Neural cell (in vitro differentiated cells): ENCODE measurements at regions not wholly inside any gene's neighbourhood (a gene's known extent, or its start where the extent isn't known, plus 50 kb on each side); places are given as distances from the start of the nearest gene placed in this dataset.

Source experiments
- H2AFZ ChIP-seq: fragments of 200-600, 300-800 bp; sonication (generic), shearing (Covaris generic); 2 replicates; pipeline ENCODE4 v1.6.0; 2014; ENCODE audit warnings: low read depth, mild to moderate bottlenecking, antibody characterized with exemption, low read length, moderate library complexity
- H3F3A ChIP-seq: fragments of 200-600 bp; shearing (Covaris generic); 2 replicates; pipeline ENCODE4 v1.6.1; 2016; ENCODE audit warnings: mild to moderate bottlenecking, moderate library complexity, mixed read lengths, antibody characterized with exemption, low read length; ENCODE audit not compliant: insufficient read depth, poor library complexity, severe bottlenecking
- H3K27ac ChIP-seq: fragments of 200-600, 300-800 bp; sonication (generic), shearing (Covaris generic); 2 replicates; pipeline ENCODE4 v1.5.1; 2014; ENCODE audit warnings: mild to moderate bottlenecking, low read length, moderate library complexity
- H3K27me3 ChIP-seq: fragments of 300-800, 200-600 bp; sonication (generic), shearing (Covaris generic); 2 replicates; pipeline ENCODE4 v1.6.0; 2014; ENCODE audit warnings: mild to moderate bottlenecking, low read depth, low read length, moderate library complexity; ENCODE audit not compliant: insufficient read depth
- H3K36me3 ChIP-seq: fragments of 300-800, 200-600 bp; sonication (generic), shearing (Covaris generic); 2 replicates; pipeline ENCODE4 v1.5.1; 2014; ENCODE audit warnings: mild to moderate bottlenecking, antibody characterized with exemption, low read length, moderate library complexity; ENCODE audit not compliant: insufficient read depth
- H3K4me2 ChIP-seq: fragments of 300-800, 200-600 bp; sonication (generic), shearing (Covaris generic); 2 replicates; pipeline ENCODE4 v1.6.0; 2014; ENCODE audit warnings: mild to moderate bottlenecking, low read length
- H3K4me3 ChIP-seq: fragments of 300-800, 200-600 bp; sonication (generic), shearing (Covaris generic); 2 replicates; pipeline ENCODE4 v1.5.1; 2014; ENCODE audit warnings: mild to moderate bottlenecking, low read length, moderate library complexity
- H3K79me2 ChIP-seq: fragments of 200-600 bp; shearing (Covaris generic); replicated peaks from 2 replicates; pipeline ENCODE4 v1.6.0; 2014; ENCODE audit warnings: mild to moderate bottlenecking, low read length, moderate library complexity; ENCODE audit not compliant: insufficient read depth
- H3K9ac ChIP-seq: fragments of 300-800, 200-600 bp; sonication (generic), shearing (Covaris generic); 2 replicates; pipeline ENCODE4 v1.6.1; 2016; ENCODE audit warnings: mild to moderate bottlenecking, low read length, mixed read lengths
- H3K9me2 ChIP-seq: fragments of 200-600 bp; shearing (Covaris generic); 2 replicates; pipeline ENCODE4 v1.6.1; 2016; ENCODE audit warnings: mild to moderate bottlenecking, low read length, mixed read lengths; ENCODE audit not compliant: insufficient read depth
- H3K9me3 ChIP-seq: fragments of 200-600, 300-800 bp; sonication (generic), shearing (Covaris generic); 2 replicates; pipeline ENCODE4 v1.6.1; 2016; ENCODE audit warnings: mild to moderate bottlenecking, mixed run types, low read length, moderate library complexity, mixed read lengths
- H4K20me1 ChIP-seq: fragments of 200-600 bp; shearing (Covaris generic); 2 replicates; pipeline ENCODE4 v1.6.1; 2016; ENCODE audit warnings: mild to moderate bottlenecking, mixed run types; ENCODE audit not compliant: insufficient read depth
- CTCF ChIP-seq: fragments of 450-650 bp; IDR thresholded peaks from 2 replicates; pipeline ENCODE4 v1.5.1; 2014; ENCODE audit warnings: antibody characterized with exemption, mild to moderate bottlenecking, moderate library complexity; ENCODE audit not compliant: poor library complexity, severe bottlenecking
- EP300 ChIP-seq: fragments of 450-650 bp; conservative IDR thresholded peaks from 2 replicates; pipeline ENCODE4 v1.6.1; 2014; ENCODE audit warnings: antibody characterized with exemption, mild to moderate bottlenecking, moderate library complexity; ENCODE audit not compliant: poor library complexity, severe bottlenecking
- EZH2 ChIP-seq: fragments of 200-600, 300-800 bp; shearing (Covaris generic), sonication (generic); IDR thresholded peaks from 2 replicates; pipeline ENCODE4 v1.6.1; 2014; ENCODE audit warnings: antibody characterized with exemption, low read length, borderline replicate concordance, mild to moderate bottlenecking; ENCODE audit not compliant: insufficient read depth, poor library complexity, severe bottlenecking
- MXI1 ChIP-seq: fragments of 450-650 bp; conservative IDR thresholded peaks from 2 replicates; pipeline ENCODE4 v1.6.1; 2014; ENCODE audit warnings: antibody characterized with exemption, mild to moderate bottlenecking; ENCODE audit not compliant: poor library complexity, severe bottlenecking
- POLR2AphosphoS5 ChIP-seq: IDR thresholded peaks from 2 replicates; pipeline ENCODE4 v1.6.1; 2012
- RAD21 ChIP-seq: fragments of 450-650 bp; conservative IDR thresholded peaks from 2 replicates; pipeline ENCODE4 v1.6.1; 2014; ENCODE audit warnings: antibody characterized with exemption, mild to moderate bottlenecking, moderate library complexity
- SMC3 ChIP-seq: fragments of 450-650 bp; conservative IDR thresholded peaks from 2 replicates; pipeline ENCODE4 v1.6.1; 2014; ENCODE audit warnings: antibody characterized with exemption, mild to moderate bottlenecking, moderate library complexity; ENCODE audit not compliant: poor library complexity
- TAF1 ChIP-seq: IDR thresholded peaks from 2 replicates; pipeline ENCODE4 v1.6.1; 2012; ENCODE audit warnings: low read depth
- TF ChIP-seq, protein P1 (sequence below): IDR thresholded peaks from 2 replicates; pipeline ENCODE4 v1.6.1; 2012; ENCODE audit warnings: borderline replicate concordance

DNA sequence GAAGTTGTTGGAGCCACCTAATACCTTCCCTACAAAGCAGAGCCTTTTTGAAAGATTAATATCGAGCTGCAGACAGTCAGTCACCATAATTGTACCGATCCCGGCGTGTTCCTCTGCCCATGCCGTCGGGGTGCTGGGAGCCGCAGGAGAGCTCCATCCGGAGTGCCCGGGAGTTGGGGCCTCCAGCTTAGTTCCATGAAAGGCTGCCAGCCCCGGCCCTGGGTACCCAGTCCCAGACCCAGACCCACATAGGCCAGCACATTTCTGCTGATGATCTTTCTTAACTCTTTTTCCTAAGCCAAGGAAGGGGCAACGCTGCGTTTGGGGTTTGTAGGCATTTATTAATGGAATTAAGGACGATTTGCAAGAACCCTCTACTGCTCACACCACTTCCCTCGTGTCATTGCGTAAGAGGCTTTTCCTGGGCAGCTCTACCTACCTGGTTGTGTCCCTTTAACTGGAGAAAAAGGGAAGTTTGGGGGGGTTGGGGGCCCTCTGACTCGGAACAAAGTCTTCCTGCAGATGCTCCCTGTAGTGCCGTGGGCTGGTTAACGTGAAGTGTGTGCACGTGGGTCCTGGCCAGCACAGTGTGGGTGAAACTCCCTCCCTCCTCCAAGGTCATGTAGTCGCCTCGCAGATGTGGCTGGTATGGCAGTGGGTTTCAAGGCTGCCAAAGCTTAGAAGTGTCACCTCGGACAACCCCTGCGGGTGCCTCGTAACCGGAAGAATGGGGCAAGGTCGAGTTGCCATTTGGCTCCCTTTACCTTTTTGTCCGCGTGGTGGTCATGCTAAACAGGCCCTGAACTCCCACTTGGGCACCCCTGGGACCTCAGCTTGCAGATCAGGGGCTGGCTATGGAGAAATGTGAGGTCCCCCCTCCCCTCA lies 54.3 kb upstream of the APCDD1L start (continued):
- TF ChIP-seq EP300, result no peak

DNA sequence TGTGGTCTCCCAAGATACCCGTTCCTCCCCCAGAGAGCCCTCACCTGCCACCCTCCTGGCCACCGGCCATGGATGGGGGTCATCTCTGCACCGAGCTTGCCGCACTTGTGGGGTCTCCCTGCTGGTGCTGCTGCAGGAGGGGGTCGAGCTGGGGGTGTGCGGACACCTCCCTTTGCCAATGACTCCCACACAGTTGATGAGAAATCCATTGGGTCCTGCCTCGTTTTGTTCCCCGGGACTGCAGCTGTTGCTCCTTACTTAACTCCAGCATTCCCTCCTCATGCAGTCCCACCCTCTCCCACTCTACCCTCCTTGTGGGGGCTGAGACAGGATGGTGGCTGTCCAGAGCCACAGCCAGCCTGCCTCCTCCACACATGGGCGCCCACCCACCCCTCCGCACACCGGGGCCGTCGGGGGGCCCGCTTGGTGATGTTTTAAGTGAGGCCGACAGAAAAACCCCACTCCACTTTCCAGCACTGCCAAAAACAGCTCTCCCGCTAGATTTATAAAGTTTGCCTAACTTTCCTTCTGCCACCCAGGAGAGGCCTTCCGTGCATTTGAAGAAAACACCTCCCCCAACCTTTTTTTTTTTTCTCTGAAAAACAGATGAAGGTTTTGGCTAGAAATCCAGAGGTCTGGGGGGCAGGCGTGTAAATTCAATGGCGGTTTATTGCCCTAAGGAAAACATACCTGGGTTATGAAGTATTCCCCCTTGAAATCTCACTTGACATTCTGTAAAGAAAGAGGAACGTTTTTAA lies 53.5 kb upstream of the APCDD1L start:
- Histone ChIP-seq H3K79me2 (no peaks in the 10 kb centered on the region), H3F3A (no peaks in the 10 kb centered on the region), H3K9me3 (no peaks in the 10 kb centered on the region), H3K27me3 (no peaks in the 10 kb centered on the region), H4K20me1 (no peaks in the 10 kb centered on the region), H3K27ac (no peak overlapping the region), H3K4me2 (no peak overlapping the region), H3K36me3 (no peaks in the 10 kb centered on the region), H3K9me2 (no peaks in the 10 kb centered on the region), H3K4me3 (no peak overlapping the region), H2AFZ (no peak overlapping the region), H3K9ac (no peak overlapping the region)
- TF ChIP-seq CTCF (no peak), RAD21 (no peak), MXI1 (no peak), TAF1 (no peak), POLR2AphosphoS5 (no peak), SMC3 (no peak), EZH2 (no peak), EP300 (no peak)
- TF ChIP-seq, protein P1, sequence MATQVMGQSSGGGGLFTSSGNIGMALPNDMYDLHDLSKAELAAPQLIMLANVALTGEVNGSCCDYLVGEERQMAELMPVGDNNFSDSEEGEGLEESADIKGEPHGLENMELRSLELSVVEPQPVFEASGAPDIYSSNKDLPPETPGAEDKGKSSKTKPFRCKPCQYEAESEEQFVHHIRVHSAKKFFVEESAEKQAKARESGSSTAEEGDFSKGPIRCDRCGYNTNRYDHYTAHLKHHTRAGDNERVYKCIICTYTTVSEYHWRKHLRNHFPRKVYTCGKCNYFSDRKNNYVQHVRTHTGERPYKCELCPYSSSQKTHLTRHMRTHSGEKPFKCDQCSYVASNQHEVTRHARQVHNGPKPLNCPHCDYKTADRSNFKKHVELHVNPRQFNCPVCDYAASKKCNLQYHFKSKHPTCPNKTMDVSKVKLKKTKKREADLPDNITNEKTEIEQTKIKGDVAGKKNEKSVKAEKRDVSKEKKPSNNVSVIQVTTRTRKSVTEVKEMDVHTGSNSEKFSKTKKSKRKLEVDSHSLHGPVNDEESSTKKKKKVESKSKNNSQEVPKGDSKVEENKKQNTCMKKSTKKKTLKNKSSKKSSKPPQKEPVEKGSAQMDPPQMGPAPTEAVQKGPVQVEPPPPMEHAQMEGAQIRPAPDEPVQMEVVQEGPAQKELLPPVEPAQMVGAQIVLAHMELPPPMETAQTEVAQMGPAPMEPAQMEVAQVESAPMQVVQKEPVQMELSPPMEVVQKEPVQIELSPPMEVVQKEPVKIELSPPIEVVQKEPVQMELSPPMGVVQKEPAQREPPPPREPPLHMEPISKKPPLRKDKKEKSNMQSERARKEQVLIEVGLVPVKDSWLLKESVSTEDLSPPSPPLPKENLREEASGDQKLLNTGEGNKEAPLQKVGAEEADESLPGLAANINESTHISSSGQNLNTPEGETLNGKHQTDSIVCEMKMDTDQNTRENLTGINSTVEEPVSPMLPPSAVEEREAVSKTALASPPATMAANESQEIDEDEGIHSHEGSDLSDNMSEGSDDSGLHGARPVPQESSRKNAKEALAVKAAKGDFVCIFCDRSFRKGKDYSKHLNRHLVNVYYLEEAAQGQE, result no peak

GRCh38 chr20:58568126-58568482 lies 52.9 kb upstream of the APCDD1L start:
- no peaks in the 10 kb centered on the region for H3K36me3 ChIP-seq
- no peak overlapping the region for H3K4me2 ChIP-seq
- no peaks in the 10 kb centered on the region for H4K20me1 ChIP-seq
- no peak overlapping the region for H3K4me3 ChIP-seq
- no peaks in the 10 kb centered on the region for H3K79me2 ChIP-seq
- H3K27me3 ChIP-seq, result no peaks in the 10 kb centered on the region
- no peak overlapping the region for H2AFZ ChIP-seq
- H3K9me3 ChIP-seq, result no peaks in the 10 kb centered on the region
- H3K27ac ChIP-seq, result no peak overlapping the region
- no peaks in the 10 kb centered on the region for H3K9me2 ChIP-seq
- H3K9ac ChIP-seq, result no peak overlapping the region
- H3F3A ChIP-seq, result no peaks in the 10 kb centered on the region
- no peak for TF ChIP-seq RAD21
- TF ChIP-seq EZH2, result no peak
- no peak for TF ChIP-seq POLR2AphosphoS5
